Activated effector memory CD4-positive, alpha-beta T cell treated with anti-CD3 and anti-CD28 coated beads, Interleukin-2, amount 50 U/mL, for 16 hours (primary cell): ENCODE measurements at regions not wholly inside any gene's neighbourhood (a gene's known extent, or its start where the extent isn't known, plus 50 kb on each side); places are given as distances from the start of the nearest gene placed in this dataset.

Experiments used
- DNase-seq: peaks from one replicate; pipeline ENCODE4 v3.0.0-alpha.2; 2020

DNA sequence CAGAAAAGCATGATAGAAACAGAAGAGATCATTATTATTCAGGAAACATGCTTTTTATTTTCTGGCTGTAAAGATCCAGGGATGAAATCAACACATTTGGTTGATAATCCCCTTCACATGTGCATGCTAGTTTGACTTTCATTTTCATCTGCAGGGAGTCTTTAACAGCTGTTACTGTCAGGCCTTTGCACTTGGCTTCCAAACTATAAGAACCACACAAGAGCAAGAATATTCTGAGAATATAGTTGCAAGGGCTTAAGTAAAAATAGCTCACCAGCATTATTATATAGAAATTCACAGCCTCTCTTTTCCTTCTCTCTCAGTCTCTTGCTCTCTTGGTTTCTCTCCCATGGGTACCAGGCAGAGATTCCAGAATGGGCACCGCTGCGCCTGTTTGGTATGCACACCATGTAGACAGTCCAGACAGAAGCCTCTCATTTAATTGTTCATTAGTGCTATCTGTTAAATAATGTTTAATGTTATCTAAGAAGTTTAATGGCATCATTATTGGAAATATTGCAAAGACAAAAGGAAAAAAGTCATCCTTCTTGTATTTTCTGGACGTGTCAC lies 622.3 kb upstream of the PLXNA2 start:
- DNase-seq, result no peak

DNA sequence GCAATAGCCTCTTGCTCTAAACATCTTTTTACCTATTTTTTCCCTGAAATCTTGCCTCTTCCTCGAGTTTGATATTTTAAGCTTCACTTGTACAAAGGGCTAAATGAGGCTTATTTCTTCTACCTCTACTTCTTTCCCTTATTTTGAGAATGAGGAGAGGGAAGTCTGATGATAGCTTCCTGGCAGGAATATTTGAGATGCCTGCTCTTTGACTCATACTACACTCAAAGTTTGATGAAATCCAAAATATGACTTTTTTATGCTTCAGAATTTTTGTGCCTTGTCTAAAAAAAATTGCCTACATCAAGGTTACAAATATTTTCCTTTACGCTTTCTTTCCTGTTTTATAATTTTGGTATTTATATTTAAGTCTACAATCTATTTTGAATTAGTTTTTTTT lies 624.4 kb upstream of the PLXNA2 start:
- no peak for DNase-seq

DNA sequence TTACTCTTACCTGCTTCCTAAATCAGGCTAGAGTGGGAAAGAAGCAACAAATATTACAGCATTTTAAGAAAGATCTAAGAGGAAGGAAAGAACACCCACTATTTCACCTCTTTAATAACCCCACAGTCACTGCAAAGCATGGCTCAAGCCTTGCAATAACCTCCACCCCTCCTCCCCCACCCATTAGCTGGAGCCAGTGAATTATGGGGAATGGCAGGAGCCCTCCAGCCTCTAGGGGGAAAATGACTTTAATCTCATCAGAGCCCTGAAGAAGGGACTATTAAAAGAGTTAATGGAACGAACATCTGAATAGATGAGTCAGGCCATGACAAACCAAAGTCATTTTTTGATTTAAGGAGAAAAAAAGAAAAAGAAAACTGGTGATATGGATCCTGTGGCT lies 630.7 kb upstream of the PLXNA2 start:
- DNase-seq, result no peak

DNA sequence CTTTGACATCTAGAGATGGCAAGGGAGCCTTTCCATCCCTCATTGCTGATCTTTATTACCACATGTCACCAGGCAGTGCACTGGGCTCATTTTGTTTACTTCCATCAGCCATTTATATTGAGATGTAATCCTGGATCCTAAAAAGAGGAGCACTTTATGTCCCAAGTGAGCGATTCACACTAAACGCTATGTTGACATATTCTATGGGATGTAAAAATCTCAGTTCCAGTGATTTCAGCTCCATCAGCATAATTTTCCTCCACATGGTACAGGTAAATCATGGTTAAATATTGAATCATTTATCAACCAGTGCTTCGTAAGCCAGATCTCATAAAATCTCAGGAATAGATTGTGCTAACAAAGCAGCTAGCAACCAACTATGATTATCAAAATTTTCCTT lies 634.8 kb upstream of the PLXNA2 start:
- no peak for DNase-seq

DNA sequence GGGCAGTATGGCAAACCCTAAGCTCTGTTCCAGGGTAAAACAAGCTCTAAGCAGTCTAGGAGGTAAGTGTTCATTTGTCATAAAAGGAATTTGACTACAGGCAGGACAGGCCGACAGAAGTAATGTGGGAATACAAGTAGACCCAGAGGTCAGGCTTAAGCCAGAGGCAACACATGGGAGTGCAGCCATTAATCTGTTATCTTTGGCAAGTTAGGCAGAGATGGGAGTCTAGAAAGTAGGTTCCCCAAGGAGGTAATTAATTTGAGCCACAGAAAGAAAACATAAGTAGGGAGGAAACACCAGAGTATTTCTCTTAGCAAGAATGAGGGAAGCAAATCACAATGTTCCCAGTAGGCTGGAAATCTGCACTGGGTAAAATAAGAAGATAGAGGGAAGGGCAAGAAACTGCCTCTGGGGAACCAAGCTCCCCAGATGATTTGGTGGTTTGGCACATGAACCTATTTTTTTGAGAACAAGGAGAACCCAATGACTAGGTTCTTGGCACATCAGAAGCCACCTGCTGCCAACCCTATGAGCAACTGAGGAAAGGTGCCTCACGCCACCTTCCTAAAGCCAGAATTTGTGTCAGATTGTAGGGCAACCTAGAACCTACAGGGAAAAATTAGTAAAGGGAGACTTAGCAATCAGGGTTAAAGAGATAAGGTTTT lies 636.4 kb upstream of the PLXNA2 start:
- no peak for DNase-seq

DNA sequence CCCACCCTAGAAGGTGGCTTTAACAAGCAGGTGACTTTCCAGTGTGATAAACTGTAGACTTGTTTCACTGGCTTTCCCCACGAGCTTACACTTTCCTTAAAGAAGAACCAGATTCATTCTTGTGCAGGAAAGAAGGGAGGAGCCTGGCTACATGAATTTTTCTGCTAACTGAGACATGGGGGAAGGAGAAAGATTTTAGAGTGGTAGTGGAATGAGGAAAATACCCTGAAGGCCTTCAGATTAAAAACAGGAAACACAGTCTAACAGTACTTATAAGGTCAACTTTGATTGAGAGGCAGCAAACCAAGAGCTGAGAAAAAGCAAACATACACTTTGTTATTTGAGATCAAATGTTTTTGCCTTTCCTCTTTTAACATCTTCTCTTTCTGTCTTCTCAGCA lies 640.9 kb upstream of the PLXNA2 start:
- no peak for DNase-seq

DNA sequence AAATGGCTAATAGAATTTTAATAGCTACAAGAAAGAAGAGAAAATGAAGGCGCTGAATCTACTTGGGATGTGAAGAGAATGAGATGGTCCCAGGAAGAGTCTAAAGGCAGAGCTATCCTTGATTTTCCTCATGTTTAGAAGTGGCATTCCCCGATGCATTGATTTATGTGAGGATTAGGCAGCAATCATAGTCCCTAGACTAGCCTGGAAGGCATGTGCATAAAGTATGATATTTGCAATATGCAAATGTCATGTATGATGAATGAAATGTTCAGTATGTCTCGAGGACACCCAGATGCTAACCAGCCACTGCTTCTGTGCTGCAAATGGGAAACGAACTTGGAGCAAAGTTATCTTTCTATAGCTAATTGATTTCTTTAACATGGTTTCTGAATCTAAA lies 641.5 kb upstream of the PLXNA2 start:
- DNase-seq, result no peak

DNA sequence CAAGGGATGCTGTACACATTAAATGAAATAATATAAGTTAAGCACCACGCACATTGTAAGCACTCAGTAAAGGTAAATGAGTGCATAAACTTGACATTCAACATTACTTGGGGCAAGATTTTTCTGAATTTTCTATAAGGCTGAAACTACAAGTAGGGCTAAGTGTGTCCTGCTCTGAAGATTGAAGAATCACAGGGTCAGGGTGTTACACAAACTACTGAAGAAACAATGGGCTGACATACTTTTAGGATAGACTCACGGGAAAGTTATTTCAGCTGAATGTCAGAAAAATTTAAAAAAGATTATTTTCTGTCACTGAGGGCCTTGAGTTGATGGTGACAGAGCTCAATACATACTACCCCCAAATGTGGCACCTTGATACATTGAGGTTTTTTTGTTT lies 644.2 kb upstream of the PLXNA2 start:
- no peak for DNase-seq

DNA sequence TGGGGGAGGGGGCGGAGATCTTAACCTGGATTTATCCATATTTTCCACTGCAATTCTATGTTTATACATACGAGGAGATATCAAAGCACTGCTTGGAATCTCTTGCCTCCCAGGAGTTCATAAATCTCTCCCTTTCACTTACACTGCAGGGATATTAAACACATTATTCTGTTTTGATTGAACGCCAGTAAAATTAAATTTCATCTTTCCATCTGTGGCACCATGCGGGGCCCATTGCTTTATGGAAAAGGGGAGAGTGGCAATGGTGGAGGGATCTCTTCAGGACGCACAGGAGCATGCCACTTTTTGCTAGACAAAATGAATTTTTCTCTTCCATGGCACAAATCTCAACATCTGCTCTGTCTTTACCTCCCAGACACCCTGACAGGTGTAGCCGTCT lies 648.0 kb upstream of the PLXNA2 start:
- no peak for DNase-seq

DNA sequence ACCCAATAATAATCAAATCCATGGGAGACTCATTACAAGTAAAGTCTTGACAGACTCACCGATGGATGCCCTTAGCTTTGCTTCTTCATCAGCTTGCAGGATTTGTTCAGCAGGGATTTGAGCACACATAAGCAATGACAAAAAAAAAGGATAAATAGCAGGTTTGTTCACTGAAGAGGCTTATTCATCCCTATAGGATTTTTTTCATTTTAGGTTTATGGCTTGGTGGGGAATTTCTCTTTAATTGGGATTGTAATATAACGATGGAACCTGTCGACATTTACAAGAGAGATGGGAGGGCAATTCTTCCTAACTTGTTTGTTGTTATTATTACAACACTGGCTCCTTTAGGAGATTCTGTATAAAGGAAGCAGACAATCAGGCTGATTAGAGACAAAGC lies 649.1 kb upstream of the PLXNA2 start:
- no peak for DNase-seq

DNA sequence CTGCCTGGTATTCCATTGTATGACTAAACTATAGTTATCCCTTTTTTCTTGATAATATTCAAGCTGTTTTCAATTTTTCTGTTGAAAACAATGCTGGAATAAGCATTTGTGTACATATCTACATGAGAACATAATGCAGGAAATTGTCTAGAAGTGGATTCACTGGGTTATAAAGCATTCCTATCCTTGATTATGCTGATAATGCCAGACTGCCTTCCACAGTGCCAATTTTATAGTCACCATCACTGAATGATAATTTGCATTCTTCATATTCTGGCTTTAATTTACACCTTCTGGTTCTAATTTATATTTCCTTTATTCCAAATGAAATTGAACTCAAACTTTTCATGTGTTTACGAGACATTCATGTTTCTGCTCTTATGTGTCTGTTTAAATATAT lies 651.0 kb upstream of the PLXNA2 start:
- DNase-seq, result no peak

DNA sequence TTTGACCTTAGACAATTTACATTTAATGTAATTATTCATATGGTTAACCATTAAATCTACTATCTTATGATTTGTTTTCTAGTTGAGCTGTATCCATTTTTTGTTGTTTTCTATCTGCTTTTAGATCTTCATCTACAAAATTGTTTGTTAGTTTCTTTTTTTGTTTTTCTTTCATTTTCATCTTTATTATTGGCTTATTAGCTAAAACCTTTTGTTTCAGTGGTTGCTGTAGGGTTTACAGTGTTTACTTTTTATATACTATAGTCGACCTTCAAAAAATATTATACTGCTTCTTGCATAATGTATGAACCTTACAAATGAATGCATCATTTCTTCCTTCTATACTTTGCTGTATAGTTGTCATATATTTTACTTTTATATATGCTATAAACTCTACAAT lies 651.6 kb upstream of the PLXNA2 start:
- no peak for DNase-seq

DNA sequence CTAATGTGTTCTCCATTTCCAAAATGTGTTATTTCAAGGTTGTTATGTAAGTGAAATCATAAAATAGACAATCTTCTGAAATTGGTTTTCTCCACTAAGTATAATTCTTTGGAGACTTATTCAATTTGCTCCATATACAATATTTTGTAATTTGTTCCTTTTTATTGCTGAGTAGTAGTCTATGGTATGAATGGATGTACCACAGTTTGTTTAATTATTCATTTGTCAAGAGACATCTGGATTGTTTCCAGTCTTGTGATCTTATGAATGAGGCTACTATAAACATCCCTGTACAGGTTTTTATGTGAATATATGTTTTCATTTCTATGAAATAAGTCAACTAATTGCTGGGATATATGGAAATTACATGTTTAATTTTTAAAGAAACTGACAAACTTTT lies 652.6 kb upstream of the PLXNA2 start:
- no peak for DNase-seq

DNA sequence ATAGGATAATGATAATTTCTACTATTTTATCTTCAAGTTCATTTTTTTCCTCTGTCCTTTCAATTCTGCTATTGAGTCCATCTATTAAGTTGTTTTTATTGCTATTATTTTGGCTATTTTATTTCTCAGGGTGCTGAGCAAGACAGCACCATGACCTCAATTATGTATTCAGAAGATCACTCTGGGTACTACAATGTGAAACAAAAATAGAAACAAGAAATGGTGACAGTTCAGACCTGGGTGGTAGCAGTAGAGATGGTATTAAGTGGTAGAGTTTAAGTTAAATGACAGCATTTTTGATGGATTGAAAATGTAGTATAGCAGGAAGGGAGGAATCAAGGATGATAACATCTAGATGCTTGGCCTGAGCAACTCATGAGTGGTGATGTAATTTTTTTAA lies 655.3 kb upstream of the PLXNA2 start:
- no peak for DNase-seq

DNA sequence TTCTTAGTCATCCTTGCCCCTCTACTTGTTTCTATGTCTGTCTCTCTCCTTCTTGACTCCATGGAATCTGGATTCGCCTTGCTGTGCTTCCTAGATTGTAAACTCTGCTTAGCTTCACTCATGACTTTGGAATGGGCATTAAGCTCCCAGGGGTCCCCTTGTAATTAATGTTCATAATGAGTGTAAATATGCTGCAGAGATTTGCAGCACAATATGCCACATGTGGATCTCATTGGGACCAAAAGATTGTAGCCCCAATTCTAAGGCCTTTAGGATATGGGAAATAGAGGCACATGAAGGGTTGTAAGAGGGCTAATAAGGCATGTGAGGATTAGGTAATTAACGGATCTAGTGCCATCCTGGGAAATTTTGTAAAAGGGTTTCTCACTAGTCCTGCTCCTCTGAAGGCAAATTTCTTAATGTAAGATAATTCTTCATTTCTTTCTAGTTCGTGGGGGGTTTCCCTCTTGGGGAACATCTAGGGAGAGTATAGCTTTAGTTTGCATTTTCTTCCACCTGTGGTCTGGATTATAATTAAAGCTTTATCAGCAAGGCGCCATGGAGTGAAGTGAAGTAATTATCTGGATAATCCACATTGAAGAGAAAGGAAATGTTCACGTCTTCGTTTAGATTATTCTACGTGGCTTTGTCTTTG lies 659.2 kb upstream of the PLXNA2 start:
- DNase-seq, result no peak

DNA sequence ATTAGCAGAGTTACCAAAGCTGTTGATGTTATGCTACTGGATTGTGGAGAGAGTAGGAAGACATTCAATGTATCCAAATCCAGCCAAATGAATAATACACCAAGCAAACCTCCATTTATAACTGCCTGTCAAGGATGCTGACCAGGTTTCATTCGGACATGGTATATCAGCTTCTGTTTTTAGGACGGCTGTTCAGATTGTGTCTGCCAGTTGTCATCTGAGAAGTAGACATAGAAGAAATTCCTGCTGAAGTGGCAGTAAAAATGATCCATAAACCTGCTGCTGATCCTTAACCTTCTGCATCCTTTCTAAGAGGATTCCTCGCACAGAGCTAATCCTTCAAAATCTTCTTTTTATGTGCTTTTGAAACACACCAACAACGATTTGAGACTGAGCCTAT lies 663.6 kb upstream of the PLXNA2 start:
- DNase-seq, result no peak

DNA sequence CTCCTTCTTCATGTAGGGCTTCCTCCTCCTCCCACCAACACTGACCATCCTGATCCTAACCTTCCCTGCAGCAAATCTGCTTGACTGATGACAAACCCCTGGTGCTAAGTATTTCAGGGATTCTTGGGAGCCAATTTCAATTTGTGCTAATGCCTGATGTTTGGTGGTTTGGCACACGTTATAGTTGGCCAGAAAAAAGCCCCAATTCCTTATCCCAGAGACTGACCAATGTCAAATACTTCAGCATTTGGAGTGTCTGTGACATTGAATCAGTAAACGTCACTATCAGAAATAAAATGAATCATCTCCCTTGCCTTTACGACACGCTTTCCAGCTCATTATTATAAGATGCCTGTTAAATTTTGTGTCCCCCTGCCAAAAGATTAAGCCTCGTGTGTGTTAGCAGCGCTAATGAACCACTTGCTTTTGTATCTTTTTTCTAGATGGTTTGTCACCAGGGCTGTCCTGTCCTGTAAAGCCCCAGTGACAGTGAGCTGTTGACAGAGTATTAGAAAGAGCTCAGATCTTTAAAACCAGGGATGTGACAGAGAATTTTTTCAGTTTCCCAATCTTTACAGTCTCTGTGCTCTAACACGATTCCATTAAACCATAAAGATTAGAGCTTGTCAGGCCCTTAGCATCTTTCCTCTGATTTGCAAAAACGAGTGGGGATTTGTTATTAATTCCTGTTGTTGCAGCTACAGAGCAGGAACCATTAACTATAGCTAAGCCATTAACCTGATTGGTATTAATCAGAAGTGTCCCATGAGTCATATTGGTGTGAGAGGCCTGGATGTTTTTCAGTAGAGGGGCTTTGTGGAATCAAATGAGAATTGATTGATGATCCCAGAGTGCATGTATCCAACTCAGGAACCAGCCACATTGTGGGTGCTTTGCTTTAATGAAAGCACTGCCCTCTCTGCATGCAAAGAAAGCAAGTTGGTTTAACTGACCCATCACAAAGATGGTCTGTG lies 665.1 kb upstream of the PLXNA2 start:
- no peak for DNase-seq

DNA sequence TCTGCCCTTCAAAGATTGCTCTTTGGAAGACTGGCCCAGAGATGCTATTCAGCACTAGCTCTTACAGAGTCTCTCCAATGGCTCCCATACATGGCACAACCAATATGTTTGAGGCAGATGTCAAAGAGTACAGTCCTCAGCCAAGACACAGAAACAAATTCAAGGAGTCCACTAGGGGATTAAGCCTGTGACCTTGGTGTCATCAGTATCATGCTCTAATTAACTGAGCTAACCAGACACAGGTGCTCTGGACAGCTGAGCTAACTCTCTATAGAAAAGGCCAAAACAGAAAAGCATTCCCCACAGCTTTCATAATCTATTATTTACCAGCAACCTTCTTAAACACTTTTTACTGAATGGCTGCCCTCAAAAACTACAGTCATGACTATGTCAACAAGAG lies 666.0 kb upstream of the PLXNA2 start:
- DNase-seq, result no peak

DNA sequence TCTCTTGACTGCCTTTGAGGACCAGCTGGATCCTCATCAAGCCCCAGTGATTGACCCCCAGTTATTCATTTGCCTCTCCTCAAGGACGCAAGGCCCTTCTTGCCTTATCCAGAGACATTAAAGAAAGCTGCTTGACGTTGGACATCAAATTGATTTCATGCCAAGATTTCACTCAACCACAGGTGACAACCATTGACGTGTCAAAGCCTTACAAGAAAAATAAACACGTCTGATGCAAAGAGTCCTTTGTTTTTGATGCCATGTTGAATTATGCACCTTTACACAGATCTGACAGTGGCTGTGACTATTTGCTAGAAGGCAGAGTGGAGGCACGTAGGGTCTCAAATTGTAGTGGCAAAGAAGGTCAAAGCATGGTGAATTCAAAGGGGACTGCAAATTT lies 666.2 kb upstream of the CAMK1G start:
- no peak for DNase-seq

DNA sequence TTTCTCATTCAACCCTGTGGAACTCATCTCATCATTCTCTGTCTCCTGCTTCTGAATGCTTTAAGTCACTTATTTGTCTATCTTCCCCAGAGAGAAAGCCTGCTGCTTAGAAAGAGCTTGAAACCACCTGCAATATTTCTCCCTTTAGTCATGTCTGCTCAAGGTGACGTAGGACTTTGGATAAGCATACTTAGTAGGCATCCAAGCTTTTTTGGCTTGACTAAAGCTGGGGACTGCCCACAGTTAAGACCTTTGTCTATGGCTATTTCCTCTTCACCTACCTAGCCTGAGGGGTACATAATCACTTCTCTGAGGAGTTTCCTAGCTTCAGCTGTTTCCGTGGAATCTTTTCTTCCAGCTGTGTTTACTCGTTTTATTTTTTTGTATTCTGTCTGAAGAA lies 665.8 kb upstream of the CAMK1G start:
- no peak for DNase-seq

DNA sequence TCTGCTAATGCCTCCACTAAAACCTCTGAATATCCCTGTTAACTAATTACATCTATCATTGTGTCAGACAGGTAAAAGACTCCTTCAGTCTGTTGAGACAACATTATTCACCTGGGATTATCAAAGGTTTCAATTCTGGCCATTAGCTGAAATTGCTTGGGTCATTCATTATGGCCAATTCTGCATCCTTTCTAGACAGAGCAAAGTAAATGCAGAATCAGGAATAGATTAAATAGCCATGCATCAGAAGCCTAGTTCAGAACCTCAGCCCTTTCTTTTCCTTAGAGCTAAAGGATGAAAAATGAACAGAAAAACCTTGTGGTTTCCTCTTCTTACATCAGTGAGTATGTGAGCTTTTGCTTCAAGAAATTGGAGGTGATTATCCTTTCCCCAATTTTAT lies 665.4 kb upstream of the CAMK1G start:
- no peak for DNase-seq

DNA sequence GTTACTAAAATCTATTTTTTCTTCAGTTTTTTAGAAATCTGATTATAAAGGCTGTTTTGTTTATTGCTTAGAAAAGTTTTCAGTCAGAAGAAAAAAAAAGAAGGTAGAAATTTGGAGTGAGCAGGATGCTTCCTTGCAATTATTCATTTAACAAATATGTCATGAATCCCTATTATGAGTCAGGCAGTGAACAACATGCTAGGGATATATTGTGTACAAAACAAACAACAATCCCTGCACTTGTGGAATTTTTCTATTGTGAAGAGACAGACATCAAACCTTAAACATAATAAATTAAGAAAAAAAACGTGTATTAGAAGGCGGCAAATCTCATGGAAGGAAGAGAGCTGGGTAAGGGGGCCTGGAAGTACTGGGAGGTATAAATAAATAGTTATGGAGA lies 664.1 kb upstream of the CAMK1G start:
- no peak for DNase-seq

DNA sequence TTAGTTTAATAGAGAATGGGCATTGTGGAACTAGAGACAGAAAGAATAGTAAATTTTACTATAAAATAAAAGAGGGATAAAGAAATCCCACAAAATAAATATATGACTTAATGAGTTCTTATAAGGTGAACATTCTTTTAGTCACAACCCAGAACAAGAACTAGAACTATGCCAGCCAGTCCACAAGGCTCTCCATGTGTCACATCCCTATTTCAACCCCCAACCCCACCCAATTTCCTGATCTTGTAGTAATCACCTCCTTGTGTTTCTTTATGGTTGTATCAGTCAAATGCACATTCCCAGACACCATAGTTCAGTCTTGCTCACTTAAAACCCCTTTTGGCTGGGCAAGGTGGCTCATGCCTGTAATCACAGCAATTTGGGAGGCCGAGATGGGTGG lies 662.3 kb upstream of the CAMK1G start:
- DNase-seq, result no peak

DNA sequence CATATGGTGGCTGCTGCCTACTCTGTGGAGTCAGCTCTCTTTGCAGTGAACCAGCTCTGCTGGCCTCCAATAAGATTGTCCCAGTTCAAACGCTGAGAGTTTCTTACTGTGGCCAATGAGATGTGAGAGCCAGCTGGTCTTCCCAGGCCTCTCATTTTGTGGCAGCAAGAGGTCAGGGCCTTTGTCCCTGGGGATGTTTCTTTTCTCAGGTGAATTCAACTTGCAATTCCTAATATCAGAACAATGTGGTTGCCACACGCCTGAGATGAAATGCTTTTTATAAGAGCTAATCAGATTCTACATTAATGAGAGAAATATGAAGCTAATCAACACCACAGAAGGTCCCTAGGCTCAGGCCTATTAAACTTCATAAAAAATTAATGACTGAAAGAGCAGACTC lies 660.1 kb upstream of the CAMK1G start:
- no peak for DNase-seq
